HG03575 (cell line): ENCODE measurements at regions not wholly inside any gene's neighbourhood (a gene's known extent, or its start where the extent isn't known, plus 50 kb on each side); places are given as distances from the start of the nearest gene placed in this dataset.

ENCODE experiments used
- ATAC-seq: cut with Tn5 transposase; IDR thresholded peaks from one replicate; pipeline ENCODE4 v1.9.1; 2021; ENCODE audit not compliant: unreplicated experiment, insufficient number of reproducible peaks, low FRiP score; ENCODE audit errors: extremely low read depth

DNA sequence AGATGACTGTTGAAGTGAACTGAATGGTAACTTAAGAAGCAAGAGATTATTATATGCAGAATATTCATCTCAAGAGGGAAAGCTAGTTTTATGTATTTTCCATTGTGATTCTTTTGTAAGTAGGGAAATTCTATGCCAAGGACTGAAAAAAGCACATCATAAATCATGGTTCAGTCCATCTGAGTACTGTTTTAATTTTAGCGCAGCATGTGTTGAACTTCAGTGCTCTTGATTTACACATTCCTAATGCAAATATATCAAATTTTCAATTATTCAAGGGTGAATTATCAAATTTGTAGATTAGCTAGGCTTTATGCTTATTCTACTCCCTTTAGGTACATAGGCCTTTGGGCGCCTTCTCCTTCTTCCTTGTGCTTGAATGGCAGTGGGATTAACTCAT, 50.3 kb upstream of the TCF12 start:
- no peak for ATAC-seq

DNA sequence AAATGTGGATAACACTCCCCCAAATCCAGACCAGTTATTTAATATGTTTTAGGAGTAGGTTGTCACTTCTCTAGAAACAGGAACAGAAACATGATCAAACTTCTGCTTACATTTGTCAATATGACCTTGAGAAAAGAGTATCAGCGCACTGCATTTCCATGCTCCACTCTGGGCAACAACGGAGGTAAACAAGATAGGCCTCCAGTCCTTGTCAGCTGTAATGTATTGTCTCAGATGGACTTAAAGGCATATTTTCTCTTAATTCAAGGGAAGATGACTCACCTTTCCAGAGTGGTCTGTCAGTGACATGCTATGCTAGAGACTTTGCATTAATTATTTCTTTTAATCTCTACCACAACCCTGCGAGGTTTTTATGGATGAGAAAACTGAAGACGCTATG, 51.6 kb upstream of the TCF12 start:
- ATAC-seq = no peak

DNA sequence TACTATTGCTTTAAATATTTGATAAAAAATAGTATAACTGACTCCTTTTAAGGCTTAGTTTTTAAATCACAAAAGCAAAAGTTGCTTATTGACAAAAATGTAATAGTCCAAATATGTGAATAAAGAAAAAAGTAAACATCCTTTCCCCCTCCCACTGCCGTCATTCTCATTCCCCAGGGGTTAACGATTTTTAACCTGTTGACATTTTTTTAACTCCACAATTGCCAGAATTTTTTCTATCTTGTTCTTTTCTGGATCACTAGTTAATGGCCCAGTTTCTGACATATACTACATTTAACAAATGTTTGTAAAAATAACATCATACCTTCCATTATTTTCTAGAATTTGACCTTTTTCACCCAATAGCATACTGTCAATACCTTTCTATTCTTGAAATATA, 60.6 kb upstream of the TCF12 start:
- no peak for ATAC-seq

DNA sequence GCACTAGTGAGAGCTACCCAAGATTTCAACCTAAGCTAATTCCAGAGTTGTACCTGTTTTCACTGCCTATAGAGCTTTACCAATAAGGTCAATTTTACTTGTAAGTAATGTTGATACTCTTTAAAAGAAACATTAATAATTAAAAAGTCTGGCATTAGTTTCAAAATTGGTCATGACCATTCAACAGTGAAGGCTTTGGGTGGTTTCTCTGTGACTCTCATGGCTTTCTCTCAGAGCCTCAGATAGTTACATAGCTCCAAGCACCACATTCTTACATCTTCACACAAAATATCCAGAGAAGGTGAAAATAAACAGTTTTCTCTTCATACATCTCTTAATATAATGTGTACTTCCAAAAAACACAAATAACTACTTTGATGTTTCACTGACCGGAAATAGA, 61.5 kb upstream of the TCF12 start:
- no peak for ATAC-seq

DNA sequence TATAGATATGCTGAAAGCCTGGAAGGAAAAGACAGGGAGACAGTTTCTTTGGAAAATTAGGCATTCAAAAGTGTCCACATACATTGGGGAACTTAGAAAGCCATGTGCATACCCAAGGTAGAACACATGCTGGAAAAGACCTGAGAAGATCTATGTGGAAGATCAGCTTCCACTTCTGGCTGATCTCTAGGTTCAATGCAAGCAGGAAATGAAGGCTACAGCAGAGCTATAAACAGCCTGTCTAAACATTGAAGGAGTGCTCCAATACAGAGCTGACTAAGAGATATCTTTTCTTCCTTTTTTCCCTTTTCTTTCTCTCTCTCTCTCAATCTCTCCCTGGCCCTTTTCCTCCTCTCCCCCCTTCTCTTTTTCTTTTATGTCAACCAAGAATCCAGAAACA, 73.6 kb upstream of the TCF12 start:
- no peak for ATAC-seq

DNA sequence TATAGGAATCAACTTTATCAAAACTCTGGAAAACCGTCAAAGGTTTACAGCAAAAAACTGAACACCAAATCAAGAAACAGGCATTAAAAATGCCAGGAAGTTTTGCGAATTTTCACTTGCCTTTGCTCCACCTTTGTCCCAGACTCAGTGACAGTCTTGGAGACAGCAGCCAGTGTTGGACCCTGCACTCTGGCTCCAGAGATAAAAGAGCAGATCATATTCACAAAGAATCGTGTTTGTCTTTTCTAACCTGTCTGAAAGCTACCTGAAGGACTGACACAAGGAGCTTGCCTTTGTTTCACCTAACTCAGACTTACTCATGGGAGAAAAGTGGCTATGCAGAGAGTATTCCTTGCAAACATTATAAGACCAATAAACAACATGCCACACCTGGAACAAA, 74.0 kb upstream of the TCF12 start:
- ATAC-seq = no peak

DNA sequence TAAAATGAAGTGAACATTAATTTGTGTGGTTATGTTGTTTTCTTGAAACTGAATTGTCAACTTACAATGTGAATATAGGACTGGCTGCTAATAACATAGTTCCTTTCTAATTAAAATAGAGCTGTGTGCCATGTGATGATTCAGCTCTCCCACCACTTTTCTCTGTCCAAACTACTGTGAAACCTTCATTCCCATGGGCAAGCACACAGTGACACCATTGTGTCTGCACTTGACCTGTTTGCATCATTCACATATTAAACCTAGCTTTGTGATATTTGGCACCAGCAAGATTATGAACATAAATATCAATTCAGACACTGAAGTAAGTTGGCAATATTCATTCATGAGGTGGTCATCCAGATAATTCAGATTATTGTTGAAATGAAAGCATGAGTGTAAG, 78.8 kb upstream of the TCF12 start:
- ATAC-seq = no peak

DNA sequence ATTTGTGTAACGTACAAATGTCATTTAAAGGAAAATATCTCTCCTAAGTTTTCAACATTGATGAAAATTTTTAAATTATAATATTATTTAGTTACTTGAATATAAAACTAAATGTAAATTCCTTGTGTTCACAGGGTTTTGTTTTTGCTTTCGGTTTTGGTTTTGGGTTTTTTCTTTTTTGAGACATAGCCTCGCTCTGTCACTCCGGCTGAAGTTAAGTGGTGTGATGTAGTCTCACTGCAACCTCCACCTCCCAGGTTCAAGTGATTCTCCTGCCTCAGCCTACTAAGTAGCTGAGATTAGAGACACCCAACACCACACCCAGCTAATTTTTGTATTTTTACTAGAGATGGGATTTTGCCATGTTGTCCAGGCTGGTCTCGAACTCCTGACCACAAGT, 79.3 kb upstream of the TCF12 start:
- no peak for ATAC-seq

DNA sequence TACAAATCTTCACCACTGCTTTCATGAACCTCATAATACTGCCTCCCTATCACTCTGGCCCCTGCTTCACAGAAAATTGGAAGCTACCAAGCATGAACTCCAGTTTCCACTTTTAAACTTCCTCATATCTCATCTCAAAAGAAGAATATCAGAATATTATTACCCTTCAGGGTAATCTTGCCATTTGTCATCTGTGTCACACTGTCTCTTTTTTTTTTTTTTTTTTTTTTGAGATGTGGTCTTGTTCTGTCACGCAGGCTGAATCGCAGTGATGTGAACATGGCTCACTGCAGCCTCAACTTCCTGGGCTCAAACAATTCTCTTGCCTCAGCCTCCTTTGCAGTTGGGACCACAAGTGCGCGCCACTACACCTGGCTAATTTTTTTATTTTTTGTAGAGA, 80.4 kb upstream of the TCF12 start:
- ATAC-seq = no peak

DNA sequence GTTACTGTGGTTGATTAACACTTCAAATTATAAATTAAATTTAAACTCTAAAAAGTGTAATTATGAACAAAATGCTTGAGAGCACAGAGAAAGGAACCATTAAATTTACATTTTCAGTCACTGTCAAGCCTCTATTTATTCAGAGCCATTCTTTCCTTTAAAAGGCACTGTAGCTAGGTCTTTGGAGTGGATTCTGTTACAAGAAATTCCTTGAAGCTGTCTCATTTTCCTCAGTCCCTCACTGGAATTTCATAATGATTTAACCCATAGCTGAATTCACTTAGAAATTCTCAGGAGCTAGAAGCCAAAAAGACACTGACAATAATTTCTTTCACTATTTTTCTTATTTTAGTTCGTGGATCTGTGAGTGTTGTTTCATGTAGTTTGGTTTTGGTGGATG, 81.2 kb upstream of the TCF12 start:
- no peak for ATAC-seq

DNA sequence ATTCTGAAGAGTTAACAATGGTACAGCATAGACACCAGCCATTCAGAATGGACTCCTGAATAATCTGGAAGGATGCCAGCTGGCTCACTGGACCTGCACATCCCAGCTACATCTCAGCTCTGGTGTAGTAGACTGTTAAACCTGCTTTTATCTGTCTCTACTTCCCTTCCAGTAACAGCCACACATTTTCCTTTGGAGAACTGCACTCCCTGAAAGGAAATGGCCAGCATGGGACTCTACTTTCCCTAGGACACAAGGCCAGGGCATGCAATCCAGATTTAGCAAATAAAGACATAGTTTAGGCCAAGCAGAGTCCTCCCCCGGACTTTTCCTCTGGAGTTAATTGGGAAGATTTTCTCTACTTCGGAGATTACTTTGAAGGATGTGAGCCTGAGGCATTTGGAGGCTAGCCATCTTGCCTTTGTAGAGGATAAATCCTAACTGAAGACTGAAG, 82.7 kb upstream of the TCF12 start:
- ATAC-seq = no peak

DNA sequence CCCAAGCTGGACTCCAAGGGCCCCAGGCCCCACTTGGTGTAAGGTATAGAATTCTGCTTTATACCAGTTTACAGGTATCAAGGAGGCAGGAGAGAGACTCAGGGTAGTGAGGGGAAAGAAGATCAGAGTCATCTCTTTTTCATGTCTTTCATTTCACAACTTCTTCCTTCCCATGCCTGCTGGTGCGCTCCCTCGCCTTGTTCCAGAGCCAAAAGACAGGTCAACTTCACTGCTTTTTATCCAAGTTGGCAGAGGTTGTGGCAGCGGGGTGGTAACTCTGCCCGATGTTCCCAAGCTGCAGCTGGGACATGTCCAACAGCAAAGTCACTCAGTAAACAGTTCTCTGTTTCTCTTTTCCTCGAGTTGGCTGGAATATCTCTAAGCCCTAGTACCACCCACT, 86.3 kb upstream of the TCF12 start:
- no peak for ATAC-seq

DNA sequence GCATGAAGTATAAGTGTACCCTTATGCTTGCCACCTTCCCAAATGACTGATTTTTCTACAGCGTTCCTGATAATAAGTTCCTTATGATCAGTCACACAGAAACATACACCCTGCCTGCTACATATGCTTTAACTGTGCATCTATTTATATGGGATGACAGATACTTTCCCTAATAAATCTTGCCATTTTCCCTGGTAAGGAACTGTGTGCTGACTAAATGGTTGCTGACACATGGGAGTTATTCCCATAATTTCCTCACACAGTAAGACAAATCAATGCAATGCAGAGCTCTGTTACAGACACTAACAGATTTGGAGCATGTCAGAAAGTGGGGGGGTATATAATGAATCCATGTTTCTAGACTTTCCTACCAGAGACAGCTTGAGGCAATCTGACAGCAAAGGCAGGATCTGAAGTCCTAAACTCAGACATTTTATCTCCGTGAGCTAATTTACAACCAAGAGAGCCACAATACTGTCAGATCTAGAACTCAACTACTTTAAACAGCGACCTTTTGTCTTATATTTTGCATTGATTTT, 86.9 kb upstream of the TCF12 start:
- no peak for ATAC-seq

DNA sequence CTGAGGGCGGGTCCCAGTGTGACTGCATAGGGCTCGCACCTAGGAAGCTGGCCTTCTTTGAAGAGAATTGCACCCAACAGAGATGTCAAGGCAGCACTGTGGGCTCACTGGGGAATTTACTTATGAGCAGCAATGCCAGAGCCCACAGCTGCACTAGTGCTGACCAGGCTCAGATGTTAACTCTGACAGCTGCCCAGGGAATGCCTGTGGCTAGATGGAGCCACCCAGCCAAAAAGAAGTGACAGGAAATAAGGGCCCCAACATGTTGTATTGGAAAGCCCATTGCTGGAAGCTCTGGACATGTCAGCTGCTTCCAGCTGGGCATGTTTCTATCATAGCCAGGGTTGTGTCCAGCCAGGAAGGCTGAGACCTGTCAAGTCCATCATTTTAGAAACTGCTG, 90.9 kb upstream of the ZNF280D start:
- ATAC-seq = no peak

DNA sequence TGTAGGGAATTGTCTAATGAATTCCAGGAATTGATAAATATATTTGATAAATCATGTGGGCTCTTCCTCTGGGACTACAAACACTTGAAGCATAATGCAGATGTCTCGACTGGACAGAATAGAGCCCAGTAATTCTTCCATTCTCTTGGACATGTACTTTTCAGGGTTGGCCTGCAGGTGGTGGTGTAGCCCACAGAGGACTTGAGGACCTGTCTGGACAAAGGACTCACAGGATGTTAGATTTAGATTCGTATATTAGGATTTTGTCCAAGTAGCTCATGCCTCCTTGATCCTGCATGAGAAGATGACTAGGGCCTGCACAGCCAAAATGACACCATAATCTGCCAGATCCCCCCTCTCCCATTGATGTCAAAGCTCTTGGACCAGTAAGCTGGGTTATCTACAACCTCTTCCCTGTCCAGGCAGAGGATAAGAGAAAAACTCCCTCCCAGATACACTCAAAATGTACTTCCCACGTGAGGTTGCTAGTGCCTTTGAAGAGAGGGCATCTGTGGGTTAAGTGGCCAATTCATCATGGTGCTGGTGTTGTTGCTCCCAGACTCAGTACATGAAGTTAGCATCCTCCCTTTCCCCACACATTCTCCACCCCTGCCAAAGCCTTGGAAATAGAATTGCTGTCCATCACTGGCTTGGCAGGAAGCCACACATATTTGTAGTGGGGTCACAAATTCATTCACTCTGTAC, 88.6 kb upstream of the ZNF280D start:
- ATAC-seq = no peak

DNA sequence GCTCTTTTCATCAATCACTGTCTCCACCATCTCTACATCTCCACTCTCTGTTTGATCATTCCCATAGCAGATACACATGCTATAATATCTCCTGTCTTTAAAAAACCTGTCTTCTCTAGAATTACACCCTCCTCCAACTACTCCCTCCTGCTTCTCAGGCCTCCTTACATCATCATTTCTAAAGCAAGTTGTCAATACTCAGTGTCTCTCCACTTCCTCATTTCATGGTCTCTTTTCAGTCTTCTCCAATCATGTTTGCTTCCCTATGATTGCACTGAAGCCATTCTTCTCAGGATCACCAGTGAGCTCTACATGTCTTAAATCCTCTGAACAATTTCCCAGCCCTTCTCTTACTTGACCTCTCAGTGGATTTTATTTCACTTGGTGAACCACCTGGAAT, 87.0 kb upstream of the ZNF280D start:
- no peak for ATAC-seq

DNA sequence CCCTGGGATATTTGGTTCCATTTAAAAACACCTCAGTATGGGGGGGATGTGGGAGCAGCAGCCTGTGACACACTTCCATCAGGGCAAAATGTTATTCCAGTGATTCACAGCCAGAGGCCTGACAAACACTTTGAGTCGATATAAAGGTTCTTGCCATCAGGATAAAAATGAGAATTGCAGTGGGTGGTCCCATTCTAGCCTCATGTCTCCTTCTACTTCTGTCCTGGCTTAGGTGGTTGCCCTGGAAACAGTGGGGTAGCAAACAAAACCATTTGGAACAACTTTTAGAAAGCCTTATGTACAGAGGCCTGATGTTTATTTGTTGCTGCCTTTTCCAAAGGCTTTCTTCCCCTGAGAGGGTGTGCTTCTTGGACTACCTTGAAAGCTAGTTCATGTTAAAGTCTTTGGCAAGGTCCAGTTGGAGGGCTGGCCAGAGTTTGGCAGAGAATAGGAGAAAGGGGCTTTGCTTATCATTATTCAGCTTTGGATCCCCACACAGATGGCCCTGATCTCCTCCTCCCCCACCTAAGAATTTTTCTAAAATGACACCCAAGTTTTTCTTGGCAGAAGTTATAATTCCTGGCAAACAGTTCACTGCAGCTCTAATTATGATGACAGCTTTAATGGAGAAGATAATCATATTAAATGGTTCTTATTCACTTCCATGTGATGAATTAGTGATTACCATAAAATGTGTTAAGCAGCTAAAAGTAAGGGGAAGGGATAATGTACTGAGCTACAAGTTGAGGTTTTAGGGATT, 84.2 kb upstream of the ZNF280D start:
- no peak for ATAC-seq

DNA sequence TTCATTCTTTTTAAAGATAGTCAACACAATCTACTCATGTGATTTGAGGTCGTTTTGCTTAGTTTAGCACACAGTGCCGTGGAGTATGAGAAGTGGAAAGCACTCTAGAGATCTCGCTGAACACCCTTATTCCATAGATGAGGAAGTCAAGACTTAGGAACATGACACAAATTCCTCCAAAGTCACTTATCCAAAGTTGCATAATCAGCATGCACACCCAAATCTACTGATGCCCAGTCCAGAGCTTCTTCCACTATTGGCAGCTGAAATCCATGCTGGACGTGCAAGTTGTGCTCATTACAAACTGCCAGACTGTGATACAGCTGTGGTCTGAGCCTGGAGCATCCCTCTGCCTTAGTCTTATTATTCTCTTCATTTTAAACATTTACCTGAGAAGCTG, 83.5 kb upstream of the ZNF280D start:
- no peak for ATAC-seq

DNA sequence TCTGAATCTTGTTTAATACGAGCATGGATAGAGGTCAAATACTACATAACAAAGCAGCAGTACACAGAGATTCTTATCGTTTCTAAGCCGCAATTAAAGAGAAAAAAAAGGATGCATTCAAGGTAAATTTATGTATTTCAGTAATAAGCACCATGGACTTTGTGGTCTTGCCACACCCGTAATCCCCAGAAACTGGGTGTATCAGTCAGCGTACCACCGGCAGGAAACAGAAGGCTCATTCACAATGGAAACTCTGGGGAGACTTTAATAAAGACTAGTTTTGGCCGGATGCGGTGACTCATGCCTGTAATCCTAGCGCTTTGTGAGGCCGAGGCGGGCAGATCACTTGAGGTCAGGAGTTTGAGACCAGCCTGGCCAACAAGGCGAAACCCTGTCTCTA, 81.9 kb upstream of the ZNF280D start:
- ATAC-seq = no peak

DNA sequence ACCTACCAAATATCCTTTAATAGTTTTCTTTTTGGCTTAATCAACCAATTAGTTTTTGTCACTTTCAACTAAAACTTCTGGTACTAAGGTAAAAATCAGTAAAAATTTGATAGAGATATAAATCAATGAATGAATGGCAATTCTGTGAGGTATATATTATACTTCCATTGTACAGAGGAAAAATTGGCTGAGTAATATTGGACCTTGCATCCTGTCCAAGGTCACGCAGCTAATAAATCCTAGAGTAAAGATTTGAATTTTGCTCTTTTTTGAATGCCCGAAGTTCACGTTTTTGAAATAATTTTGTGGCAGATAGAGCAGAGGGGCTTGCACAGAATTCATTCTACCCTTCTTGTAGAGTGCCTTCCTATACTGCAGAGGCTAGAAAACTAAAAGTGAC, 81.1 kb upstream of the ZNF280D start:
- no peak for ATAC-seq

DNA sequence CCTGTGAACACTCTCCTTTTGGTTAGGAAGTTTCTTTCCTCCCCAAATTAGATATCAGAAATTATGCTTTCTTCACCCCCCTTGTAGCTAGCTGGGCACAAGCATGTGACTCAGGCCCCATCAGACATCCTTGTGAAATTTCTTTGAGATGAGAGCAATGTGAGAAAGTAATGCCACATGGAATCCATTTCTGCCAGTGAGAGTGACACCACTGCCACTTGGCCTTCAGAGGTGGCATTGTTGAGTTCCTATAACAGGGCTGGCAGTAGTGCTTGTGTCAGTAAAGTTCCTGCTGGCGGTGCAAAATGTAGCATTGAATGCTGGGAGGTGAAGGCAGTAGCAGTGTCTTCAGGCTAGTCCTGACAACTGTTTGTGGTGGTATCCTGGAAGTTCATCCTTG, 80.7 kb upstream of the ZNF280D start:
- no peak for ATAC-seq
